Neural progenitor cell (in vitro differentiated cells): ENCODE measurements at regions not wholly inside any gene's neighbourhood (a gene's known extent, or its start where the extent isn't known, plus 50 kb on each side); places are given as distances from the start of the nearest gene placed in this dataset.

Experiments
- DNase-seq: peaks from one replicate; pipeline ENCODE4 v3.0.0-alpha.2; 2016; ENCODE audit warnings: low spot score
- H2AFZ ChIP-seq: fragments of 200-600 bp; sonication (generic); replicated peaks from 2 replicates; pipeline ENCODE4 v1.6.1; 2016; ENCODE audit warnings: antibody characterized with exemption
- H3F3A ChIP-seq: fragments of 200-600 bp; sonication (generic); 2 replicates; pipeline ENCODE4 v1.6.1; 2016; ENCODE audit warnings: antibody characterized with exemption, low read depth
- H3K27ac ChIP-seq: fragments of 200-600 bp; sonication (generic); 2 replicates; pipeline ENCODE4 v1.5.1; 2016; ENCODE audit warnings: mild to moderate bottlenecking
- H3K27me3 ChIP-seq: fragments of 200-600 bp; sonication (generic); 2 replicates; pipeline ENCODE4 v1.6.1; 2016; ENCODE audit warnings: mild to moderate bottlenecking, moderate library complexity
- H3K36me3 ChIP-seq: fragments of 200-600 bp; sonication (generic); 2 replicates; pipeline ENCODE4 v1.5.1; 2016
- H3K4me1 ChIP-seq: fragments of 200-600 bp; sonication (generic); 2 replicates; pipeline ENCODE4 v1.6.1; 2016; ENCODE audit warnings: mixed run types
- H3K4me2 ChIP-seq: fragments of 200-600 bp; sonication (generic); 2 replicates; pipeline ENCODE4 v1.6.1; 2016
- H3K4me3 ChIP-seq: fragments of 200-600 bp; sonication (generic); 2 replicates; pipeline ENCODE4 v1.5.1; 2016
- H3K79me2 ChIP-seq: fragments of 200-600 bp; sonication (generic); 2 replicates; pipeline ENCODE4 v1.6.1; 2016; ENCODE audit warnings: low read depth
- H3K9ac ChIP-seq: fragments of 200-600 bp; sonication (generic); 2 replicates; pipeline ENCODE4 v1.6.1; 2016
- H3K9me3 ChIP-seq: fragments of 200-600 bp; sonication (generic); 2 replicates; pipeline ENCODE4 v1.5.1; 2016; ENCODE audit warnings: low read depth
- H4K20me1 ChIP-seq: fragments of 200-600 bp; sonication (generic); 2 replicates; pipeline ENCODE4 v1.6.1; 2016; ENCODE audit warnings: low read depth
- H3K27ac Mint-ChIP-seq: 3 replicates; pipeline ENCODE4 v1.8.0; 2021; ENCODE audit warnings: mixed read lengths
- H3K27me3 Mint-ChIP-seq: 2 replicates; pipeline ENCODE4 v1.8.0; 2022; ENCODE audit warnings: low read depth, mild to moderate bottlenecking, inconsistent platforms, moderate library complexity, mixed read lengths; ENCODE audit not compliant: insufficient read depth
- H3K36me3 Mint-ChIP-seq: 3 replicates; pipeline ENCODE4 v1.8.0; 2021; ENCODE audit warnings: mixed read lengths
- H3K4me1 Mint-ChIP-seq: 3 replicates; pipeline ENCODE4 v1.8.0; 2021; ENCODE audit warnings: mixed read lengths
- H3K4me3 Mint-ChIP-seq: 3 replicates; pipeline ENCODE4 v1.8.0; 2021; ENCODE audit warnings: mild to moderate bottlenecking, moderate library complexity, mixed read lengths
- H3K9me3 Mint-ChIP-seq: 3 replicates; pipeline ENCODE4 v1.8.0; 2020; ENCODE audit warnings: mixed read lengths
- CTCF ChIP-seq: fragments of 200-600 bp; sonication (generic); IDR thresholded peaks from 2 replicates; pipeline ENCODE4 v1.5.1; 2017; ENCODE audit warnings: antibody characterized with exemption, mild to moderate bottlenecking
- EZH2 ChIP-seq: fragments of 200-600 bp; sonication (generic); IDR thresholded peaks from 2 replicates; pipeline ENCODE4 v1.6.1; 2017; ENCODE audit warnings: antibody characterized with exemption, mild to moderate bottlenecking, moderate library complexity
- EZH2phosphoT487 ChIP-seq: fragments of 200-600 bp; sonication (generic); IDR thresholded peaks from 2 replicates; pipeline ENCODE4 v1.6.1; 2017; ENCODE audit warnings: antibody characterized with exemption

- no peak overlapping the region for H3K4me3 Mint-ChIP-seq
Observed at GRCh38 chr10:60998932-60999331, 54.9 kb upstream of the RHOBTB1 start.

GRCh38 chr10:60994128-60994527, 50.1 kb upstream of the RHOBTB1 start:
- Histone ChIP-seq H3K36me3 (no peaks in the 10 kb centered on the region), H3K9ac (no peak overlapping the region), H3F3A (no peaks in the 10 kb centered on the region), H3K9me3 (no peaks in the 10 kb centered on the region), H3K27me3 (peaks cover 6% of the 10 kb centered on the region), H3K4me3 (no peak overlapping the region), H2AFZ (no peak overlapping the region), H4K20me1 (no peaks in the 10 kb centered on the region), H3K79me2 (no peaks in the 10 kb centered on the region), H3K4me2 (no peak overlapping the region), H3K27ac (no peak overlapping the region), H3K4me1 (no peaks in the 10 kb centered on the region)
- Mint-ChIP-seq H3K4me3 (no peak overlapping the region), H3K27me3 (peaks cover 2% of the 10 kb centered on the region), H3K27ac (no peak overlapping the region), H3K36me3 (no peaks in the 10 kb centered on the region), H3K4me1 (no peaks in the 10 kb centered on the region), H3K9me3 (no peaks in the 10 kb centered on the region)
- no peak for TF ChIP-seq EZH2phosphoT487
- no peak for TF ChIP-seq EZH2
- no peak for TF ChIP-seq CTCF
- no peak for DNase-seq

More at GRCh38 chr10:60998932-60999331, 54.9 kb upstream of the RHOBTB1 start:
- Mint-ChIP-seq H3K4me1 (peaks cover 8% of the 10 kb centered on the region), H3K36me3 (no peaks in the 10 kb centered on the region), H3K9me3 (peaks cover 3% of the 10 kb centered on the region), H3K27ac (no peak overlapping the region), H3K27me3 (peaks cover 4% of the 10 kb centered on the region)
- no peak for DNase-seq
- Histone ChIP-seq H3K4me1 (peaks cover 3% of the 10 kb centered on the region), H3K36me3 (no peaks in the 10 kb centered on the region), H3K9me3 (no peaks in the 10 kb centered on the region), H3K9ac (no peak overlapping the region), H3F3A (peaks cover 10% of the 10 kb centered on the region), H3K4me3 (no peak overlapping the region), H3K27ac (no peak overlapping the region), H3K4me2 (no peak overlapping the region), H3K27me3 (peaks cover 44% of the 10 kb centered on the region), H2AFZ (no peak overlapping the region), H4K20me1 (no peaks in the 10 kb centered on the region), H3K79me2 (no peaks in the 10 kb centered on the region)
- no peak for TF ChIP-seq EZH2phosphoT487
- no peak for TF ChIP-seq EZH2
- TF ChIP-seq CTCF, result no peak
